ENCODE measurements at regions not wholly inside any gene's neighbourhood (a gene's known extent, or its start where the extent isn't known, plus 50 kb on each side); places are given as distances from the start of the nearest gene placed in this dataset.

GRCh38 chr6:43846556-43846955, 76.5 kb downstream of the VEGFA start:
- no peak for TF ChIP-seq POLR2A (IDR thresholded peaks at IDR 0.05)
- no peak for TF ChIP-seq CTCF (IDR thresholded peaks at IDR 0.05)
